Adipocyte (in vitro differentiated cells): ENCODE measurements at regions not wholly inside any gene's neighbourhood (a gene's known extent, or its start where the extent isn't known, plus 50 kb on each side); places are given as distances from the start of the nearest gene placed in this dataset.

ENCODE experiments used
- DNase-seq: peaks from one replicate; pipeline ENCODE4 v3.0.0-alpha.2; 2015; ENCODE audit warnings: low read depth
- H3K27me3 ChIP-seq: replicated peaks from 2 replicates; pipeline ENCODE4 v1.7.0; 2013; ENCODE audit warnings: mild to moderate bottlenecking, low read length, moderate library complexity; ENCODE audit not compliant: control insufficient read depth, insufficient read depth
- H3K36me3 ChIP-seq: 2 replicates; pipeline ENCODE4 v1.7.0; 2013; ENCODE audit warnings: low read length, mild to moderate bottlenecking, moderate library complexity; ENCODE audit not compliant: control insufficient read depth, insufficient read depth, severe bottlenecking
- H3K4me1 ChIP-seq: 2 replicates; pipeline ENCODE4 v1.7.0; 2013; ENCODE audit warnings: mild to moderate bottlenecking, low read length, moderate library complexity; ENCODE audit not compliant: control insufficient read depth, insufficient read depth
- H3K4me3 ChIP-seq: 2 replicates; pipeline ENCODE4 v1.7.0; 2013; ENCODE audit warnings: mild to moderate bottlenecking, low read length, moderate library complexity
- H3K9ac ChIP-seq: 2 replicates; pipeline ENCODE4 v1.7.0; 2013; ENCODE audit warnings: mild to moderate bottlenecking, low read length, moderate library complexity
- H3K9me3 ChIP-seq: 2 replicates; pipeline ENCODE4 v1.7.0; 2013; ENCODE audit warnings: mild to moderate bottlenecking, low read length, moderate library complexity; ENCODE audit not compliant: control insufficient read depth

DNA sequence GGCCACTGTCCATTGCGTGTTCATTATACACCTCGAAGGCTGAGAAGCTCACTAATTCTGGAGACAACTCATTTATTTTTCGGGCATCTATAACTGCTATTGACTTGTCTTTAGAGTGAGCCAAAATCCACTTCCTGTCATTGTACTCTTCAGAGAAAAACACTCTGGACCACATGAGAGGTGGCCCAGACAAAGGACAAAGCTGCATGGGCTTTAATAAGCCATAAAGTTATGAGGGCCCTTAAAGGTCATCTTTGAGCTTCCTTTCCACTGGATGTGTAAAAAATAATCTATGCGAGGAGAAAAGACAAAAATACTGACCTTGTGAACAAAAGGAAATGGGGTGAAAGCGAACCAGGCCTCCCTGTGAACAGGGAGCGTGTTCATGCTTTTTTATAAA lies 63.5 kb upstream of the ZC3H12C start:
- no peak overlapping the region for H3K9ac ChIP-seq
- no peaks in the 10 kb centered on the region for H3K36me3 ChIP-seq
- no peak overlapping the region for H3K4me3 ChIP-seq
- H3K27me3 ChIP-seq = no peaks in the 10 kb centered on the region
- H3K9me3 ChIP-seq = peaks cover 10% of the 10 kb centered on the region
- H3K4me1 ChIP-seq = no peaks in the 10 kb centered on the region
- DNase-seq = no peak

DNA sequence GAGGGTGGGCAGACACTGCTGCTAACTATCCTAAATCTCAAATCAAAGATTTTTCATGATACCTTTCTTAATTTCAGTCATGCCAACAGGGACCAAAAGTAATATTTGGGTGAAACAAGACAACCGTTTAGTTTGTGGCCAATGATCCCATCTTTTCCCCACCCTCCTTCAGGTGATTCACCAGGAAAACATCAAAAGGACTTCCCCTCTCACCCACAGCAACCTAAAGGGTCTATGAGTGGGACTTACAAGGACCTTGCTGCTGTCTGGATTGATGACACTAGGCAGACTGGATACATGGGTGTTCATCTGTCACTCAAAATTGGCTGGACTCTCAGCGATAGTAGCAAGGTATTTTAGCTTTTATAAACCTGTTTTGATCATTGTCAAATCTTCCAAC lies 62.0 kb upstream of the ZC3H12C start:
- DNase-seq = no peak
- Histone ChIP-seq H3K9me3 (peaks cover 10% of the 10 kb centered on the region), H3K4me1 (no peaks in the 10 kb centered on the region), H3K9ac (no peak overlapping the region), H3K4me3 (no peak overlapping the region), H3K27me3 (no peaks in the 10 kb centered on the region), H3K36me3 (no peaks in the 10 kb centered on the region)

DNA sequence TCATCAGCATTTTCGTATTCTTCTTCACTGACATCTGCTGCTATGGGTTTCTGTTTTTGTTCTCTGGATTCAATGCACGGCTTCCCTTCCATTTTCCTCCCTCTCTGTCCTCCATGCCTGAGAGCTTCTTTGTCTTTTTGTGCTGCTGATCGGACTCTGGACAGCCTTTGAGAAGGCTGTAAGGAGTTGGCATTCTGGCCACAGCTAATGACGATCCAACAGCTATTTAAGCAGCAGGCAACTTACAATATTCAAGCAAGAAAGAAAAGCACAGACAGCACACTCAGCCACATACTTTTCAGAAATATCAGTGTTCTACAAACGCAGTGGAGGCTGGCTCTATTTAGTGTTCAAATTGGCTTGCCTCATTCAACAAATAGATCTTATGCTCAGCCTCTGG lies 60.9 kb upstream of the ZC3H12C start:
- Histone ChIP-seq H3K4me3 (no peak overlapping the region), H3K27me3 (no peaks in the 10 kb centered on the region), H3K9ac (no peak overlapping the region), H3K36me3 (no peaks in the 10 kb centered on the region), H3K9me3 (peaks cover 10% of the 10 kb centered on the region), H3K4me1 (no peaks in the 10 kb centered on the region)
- peak; percentile 1 for DNase-seq

DNA sequence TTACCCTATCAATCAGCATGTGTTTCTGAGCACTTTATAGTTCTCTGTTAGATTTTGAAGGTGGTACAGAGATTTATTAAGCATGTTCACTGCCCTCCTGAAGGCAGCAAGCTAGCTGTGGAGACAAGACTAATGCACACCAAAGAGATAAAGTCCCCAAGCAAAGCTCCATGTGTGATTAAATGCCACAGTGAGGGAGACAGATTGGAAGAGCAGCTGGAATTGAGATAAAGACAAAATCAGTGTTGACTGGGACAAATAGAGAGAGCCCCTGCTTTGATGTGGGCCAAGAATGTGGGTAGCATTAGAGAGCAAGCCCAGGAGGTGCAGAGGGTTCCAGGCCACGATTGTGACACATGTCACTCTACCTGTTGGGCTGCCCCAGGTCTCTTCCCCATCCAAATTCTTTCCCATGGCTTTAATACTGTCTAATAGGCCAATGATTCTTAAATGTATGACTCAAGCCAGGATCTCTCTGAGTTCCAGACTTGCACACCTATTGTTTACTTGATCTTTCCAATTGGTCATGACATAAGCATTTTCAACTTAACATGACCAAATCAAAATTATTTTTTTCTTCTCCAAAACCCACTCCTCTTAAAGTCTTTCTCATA lies 60.1 kb upstream of the ZC3H12C start:
- no peak overlapping the region for H3K9ac ChIP-seq
- DNase-seq = no peak
- H3K27me3 ChIP-seq = no peaks in the 10 kb centered on the region
- peaks cover 3% of the 10 kb centered on the region for H3K9me3 ChIP-seq
- no peak overlapping the region for H3K4me3 ChIP-seq
- no peaks in the 10 kb centered on the region for H3K36me3 ChIP-seq
- H3K4me1 ChIP-seq = no peaks in the 10 kb centered on the region

DNA sequence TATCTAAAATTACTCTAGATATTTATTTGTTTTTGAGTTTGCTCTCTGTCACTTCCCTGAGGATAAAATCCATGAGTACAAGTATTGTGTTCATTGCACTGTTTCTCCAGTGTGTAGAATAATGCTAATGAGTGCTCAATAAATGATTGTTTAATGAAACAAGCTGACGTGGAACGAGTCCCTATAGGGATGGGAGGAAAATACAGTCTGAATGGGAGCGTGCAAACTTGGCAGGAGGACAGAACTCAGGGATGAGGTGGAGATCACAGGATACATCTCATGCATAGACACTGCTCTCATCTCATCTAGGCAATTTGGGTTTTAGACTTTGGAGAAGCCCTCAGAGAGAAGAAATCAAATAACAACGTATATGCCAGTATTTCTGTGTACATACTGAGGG lies 58.4 kb upstream of the ZC3H12C start:
- no peak overlapping the region for H3K9ac ChIP-seq
- H3K27me3 ChIP-seq = no peaks in the 10 kb centered on the region
- H3K4me1 ChIP-seq = no peaks in the 10 kb centered on the region
- H3K36me3 ChIP-seq = no peaks in the 10 kb centered on the region
- no peak overlapping the region for H3K4me3 ChIP-seq
- no peak for DNase-seq
- H3K9me3 ChIP-seq = peaks cover 4% of the 10 kb centered on the region

DNA sequence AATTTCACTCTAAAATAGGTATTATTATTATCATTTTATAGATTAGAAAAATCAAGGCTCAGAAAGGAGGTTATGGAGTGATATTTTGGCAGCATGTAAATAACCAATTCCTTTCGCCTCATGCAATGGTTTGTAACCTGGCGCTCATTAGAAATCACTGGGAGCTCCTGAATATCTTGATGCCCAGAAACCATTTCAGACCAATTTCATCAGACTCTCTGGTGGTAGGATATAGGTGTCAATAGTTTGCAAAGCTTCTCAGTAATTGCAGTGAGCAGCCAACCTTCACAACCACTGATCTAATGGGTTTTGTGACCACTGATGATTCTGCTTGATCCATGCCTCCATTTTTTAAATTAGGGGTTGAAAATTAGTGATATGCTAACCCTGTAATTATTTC lies 57.8 kb upstream of the ZC3H12C start:
- H3K36me3 ChIP-seq = no peaks in the 10 kb centered on the region
- no peaks in the 10 kb centered on the region for H3K27me3 ChIP-seq
- no peak overlapping the region for H3K9ac ChIP-seq
- H3K4me1 ChIP-seq = no peaks in the 10 kb centered on the region
- H3K4me3 ChIP-seq = no peak overlapping the region
- H3K9me3 ChIP-seq = peaks cover 4% of the 10 kb centered on the region
- no peak for DNase-seq

DNA sequence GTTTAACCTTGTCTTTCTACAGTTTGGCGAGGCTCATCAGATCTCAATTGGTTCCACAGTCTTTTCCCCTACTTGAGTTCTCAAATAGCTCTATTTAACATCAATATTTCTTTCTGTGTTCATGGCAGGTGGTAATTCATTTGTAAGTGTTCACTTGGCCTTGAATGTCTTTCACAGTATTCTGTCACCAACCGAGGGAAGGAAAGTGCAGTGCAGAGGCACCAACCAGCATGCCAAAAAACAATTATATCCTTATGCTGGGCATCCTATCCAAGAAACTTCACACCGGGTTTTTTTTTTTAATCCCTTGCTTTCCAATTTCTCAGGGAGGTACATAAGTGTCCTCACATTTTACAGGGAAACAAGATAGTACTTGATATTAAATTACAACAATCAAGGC lies 55.0 kb upstream of the ZC3H12C start:
- Histone ChIP-seq H3K36me3 (no peaks in the 10 kb centered on the region), H3K4me1 (no peaks in the 10 kb centered on the region), H3K9ac (no peak overlapping the region), H3K4me3 (no peak overlapping the region), H3K9me3 (peaks cover 4% of the 10 kb centered on the region), H3K27me3 (no peaks in the 10 kb centered on the region)
- DNase-seq = no peak
